ENCODE measurements at regions not wholly inside any gene's neighbourhood (a gene's known extent, or its start where the extent isn't known, plus 50 kb on each side); places are given as distances from the start of the nearest gene placed in this dataset.

- no peaks in the 10 kb centered on the region for H3K27me3 ChIP-seq (replicated peaks; ENCODE audit: insufficient read depth)
- in situ Hi-C loops (cut with MboI), result no loop called here
- no peaks in the 10 kb centered on the region for H3K4me1 ChIP-seq (ENCODE audit: insufficient read depth)
These were observed 104.7 kb downstream of the PXDC1 start for GRCh38 chr6:3646616-3647362.

GRCh38 chr6:3644739-3645012, 106.8 kb downstream of the PXDC1 start:
- TF ChIP-seq EZH2phosphoT487 (IDR thresholded peaks at IDR 0.05; ENCODE audit: insufficient read depth, low read depth) (no peak), EZH2 (IDR thresholded peaks at IDR 0.05; ENCODE audit: insufficient read depth, poor library complexity, severe bottlenecking) (no peak)
- in situ Hi-C loops (cut with MboI), result no loop called here
- H3K4me2 ChIP-seq (ENCODE audit: unreplicated experiment), result no peak overlapping the region
- H3K27ac ChIP-seq, result no peak overlapping the region
- H3K9me2 ChIP-seq (ENCODE audit: insufficient read depth), result no peaks in the 10 kb centered on the region
- no peaks in the 10 kb centered on the region for H4K20me1 ChIP-seq (ENCODE audit: insufficient read depth)
- WGBS, 2 experiments (ENCODE audit: low coverage in 1 of 2, low lambda C conversion rate in 2 of 2, missing lambda C conversion rate in 2 of 2), result 26 to 31% methylated on average over 6 of the region's 6 CpGs
- no peaks in the 10 kb centered on the region for H3K4me1 ChIP-seq (ENCODE audit: insufficient read depth)
- no peaks in the 10 kb centered on the region for H3F3A ChIP-seq (ENCODE audit: insufficient read depth)
- no peaks in the 10 kb centered on the region for H3K36me3 ChIP-seq (ENCODE audit: low read depth)
- no peaks in the 10 kb centered on the region for H3K9me3 ChIP-seq (ENCODE audit: low read depth)
- 0 out of 2 replicates have a peak overlapping the region, but pooled peaks have one; percentile 33 for H2AFZ ChIP-seq
- no peaks in the 10 kb centered on the region for H3K79me2 ChIP-seq (ENCODE audit: insufficient read depth)
- peak; percentile 8 for DNase-seq
- H3K9ac ChIP-seq, result no peak overlapping the region
- H3K4me3 ChIP-seq, result no peak overlapping the region
- no peaks in the 10 kb centered on the region for H3K27me3 ChIP-seq (replicated peaks; ENCODE audit: insufficient read depth)

More at GRCh38 chr6:3646616-3647362, 104.7 kb downstream of the PXDC1 start:
- DNase-seq, result no peak
- H3K4me2 ChIP-seq (ENCODE audit: unreplicated experiment), result no peak overlapping the region
- H3K79me2 ChIP-seq (ENCODE audit: insufficient read depth), result no peaks in the 10 kb centered on the region
- H3K9me3 ChIP-seq (ENCODE audit: low read depth), result no peaks in the 10 kb centered on the region
- no peaks in the 10 kb centered on the region for H4K20me1 ChIP-seq (ENCODE audit: insufficient read depth)
- H3K9ac ChIP-seq, result no peak overlapping the region
- no peak overlapping the region for H2AFZ ChIP-seq
- TF ChIP-seq EZH2phosphoT487 (IDR thresholded peaks at IDR 0.05; ENCODE audit: insufficient read depth, low read depth) (no peak), EZH2 (IDR thresholded peaks at IDR 0.05; ENCODE audit: insufficient read depth, poor library complexity, severe bottlenecking) (no peak)
- WGBS, 2 experiments (ENCODE audit: low coverage in 1 of 2, low lambda C conversion rate in 2 of 2, missing lambda C conversion rate in 2 of 2), result 89 to 90% methylated on average over 27 of the region's 27 CpGs
- no peaks in the 10 kb centered on the region for H3F3A ChIP-seq (ENCODE audit: insufficient read depth)
- no peak overlapping the region for H3K4me3 ChIP-seq
- no peaks in the 10 kb centered on the region for H3K36me3 ChIP-seq (ENCODE audit: low read depth)
- no peak overlapping the region for H3K27ac ChIP-seq
- H3K9me2 ChIP-seq (ENCODE audit: insufficient read depth), result no peaks in the 10 kb centered on the region

GRCh38 chr6:3643921-3644738, 107.4 kb downstream of the PXDC1 start:
- H3K4me3 ChIP-seq, result no peak overlapping the region
- no peaks in the 10 kb centered on the region for H4K20me1 ChIP-seq (ENCODE audit: insufficient read depth)
- H3K79me2 ChIP-seq (ENCODE audit: insufficient read depth), result no peaks in the 10 kb centered on the region
- no peak overlapping the region for H3K27ac ChIP-seq
- no peak overlapping the region for H3K9ac ChIP-seq
- H3F3A ChIP-seq (ENCODE audit: insufficient read depth), result no peaks in the 10 kb centered on the region
- H3K27me3 ChIP-seq (replicated peaks; ENCODE audit: insufficient read depth), result no peaks in the 10 kb centered on the region
- DNase-seq, result no peak
- in situ Hi-C loops (cut with MboI), result no loop called here
- no peaks in the 10 kb centered on the region for H3K4me1 ChIP-seq (ENCODE audit: insufficient read depth)
- no peak overlapping the region for H3K4me2 ChIP-seq (ENCODE audit: unreplicated experiment)
- H3K9me3 ChIP-seq (ENCODE audit: low read depth), result no peaks in the 10 kb centered on the region
- no peaks in the 10 kb centered on the region for H3K9me2 ChIP-seq (ENCODE audit: insufficient read depth)
- WGBS, 2 experiments (ENCODE audit: low coverage in 1 of 2, low lambda C conversion rate in 2 of 2, missing lambda C conversion rate in 2 of 2), result 63 to 64% methylated on average over 10 of the region's 10 CpGs
- no peaks in the 10 kb centered on the region for H3K36me3 ChIP-seq (ENCODE audit: low read depth)
- H2AFZ ChIP-seq, result 0 out of 2 replicates have a peak overlapping the region, but pooled peaks have one; percentile 33
- TF ChIP-seq EZH2phosphoT487 (IDR thresholded peaks at IDR 0.05; ENCODE audit: insufficient read depth, low read depth) (no peak), EZH2 (IDR thresholded peaks at IDR 0.05; ENCODE audit: insufficient read depth, poor library complexity, severe bottlenecking) (no peak)

GRCh38 chr6:3640868-3641267, 110.6 kb downstream of the PXDC1 start:
- Histone ChIP-seq H3K9ac (no peak overlapping the region), H3K9me2 (ENCODE audit: insufficient read depth) (no peaks in the 10 kb centered on the region), H3K27me3 (replicated peaks; ENCODE audit: insufficient read depth) (no peaks in the 10 kb centered on the region), H3K4me3 (no peak overlapping the region), H4K20me1 (ENCODE audit: insufficient read depth) (no peaks in the 10 kb centered on the region), H3K4me1 (ENCODE audit: insufficient read depth) (no peaks in the 10 kb centered on the region), H3F3A (ENCODE audit: insufficient read depth) (no peaks in the 10 kb centered on the region), H3K27ac (no peak overlapping the region), H3K36me3 (ENCODE audit: low read depth) (no peaks in the 10 kb centered on the region), H2AFZ (no peak overlapping the region), H3K9me3 (ENCODE audit: low read depth) (no peaks in the 10 kb centered on the region), H3K79me2 (ENCODE audit: insufficient read depth) (no peaks in the 10 kb centered on the region), H3K4me2 (ENCODE audit: unreplicated experiment) (no peak overlapping the region)
- 83 to 100% methylated on average over 2 of the region's 2 CpGs for WGBS, 2 experiments (ENCODE audit: low coverage in 1 of 2, low lambda C conversion rate in 2 of 2, missing lambda C conversion rate in 2 of 2)
- DNase-seq, result no peak
- TF ChIP-seq EZH2phosphoT487 (IDR thresholded peaks at IDR 0.05; ENCODE audit: insufficient read depth, low read depth), result no peak
- no peak for TF ChIP-seq EZH2 (IDR thresholded peaks at IDR 0.05; ENCODE audit: insufficient read depth, poor library complexity, severe bottlenecking)
- in situ Hi-C loops (cut with MboI), result no loop called here

Data from GM23248 (cell line).